Breast epithelium (tissue), 3 donors: ENCODE measurements at regions not wholly inside any gene's neighbourhood (a gene's known extent, or its start where the extent isn't known, plus 50 kb on each side); places are given as distances from the start of the nearest gene placed in this dataset.

Experiments used
- CTCF ChIP-seq, 3 donors: fragments of 450-650 bp; IDR thresholded peaks; one replicate each; pipeline ENCODE4 v1.5.1; 2016 to 2017; ENCODE audit warnings: antibody characterized with exemption in 3 of 3, mild to moderate bottlenecking in 3 of 3, moderate library complexity in 3 of 3
- POLR2A ChIP-seq: fragments of 450-650 bp; IDR thresholded peaks from one replicate; pipeline ENCODE4 v1.6.1; 2016; ENCODE audit warnings: antibody characterized with exemption, mild to moderate bottlenecking, moderate library complexity
- POLR2AphosphoS5 ChIP-seq, 3 donors: sonication (generic); formaldehyde crosslinking; IDR thresholded peaks; one replicate each; pipeline ENCODE4 v1.6.1; 2017; ENCODE audit warnings: antibody characterized with exemption in 3 of 3

- TF ChIP-seq CTCF (IDR thresholded peaks at IDR 0.05) (no peak), POLR2AphosphoS5 (IDR thresholded peaks at IDR 0.05) (no peak), POLR2A (no peak)
These were observed 508.4 kb upstream of the MAP2 start for GRCh38 chr2:208915401-208915800.
